ENCODE measurements at regions not wholly inside any gene's neighbourhood (a gene's known extent, or its start where the extent isn't known, plus 50 kb on each side); places are given as distances from the start of the nearest gene placed in this dataset.
"Not testable (repeated sequence)": the region's sequence is repeated elsewhere in the genome, so short reads cannot be mapped to it uniquely, and the experiment has no call there.

DNA sequence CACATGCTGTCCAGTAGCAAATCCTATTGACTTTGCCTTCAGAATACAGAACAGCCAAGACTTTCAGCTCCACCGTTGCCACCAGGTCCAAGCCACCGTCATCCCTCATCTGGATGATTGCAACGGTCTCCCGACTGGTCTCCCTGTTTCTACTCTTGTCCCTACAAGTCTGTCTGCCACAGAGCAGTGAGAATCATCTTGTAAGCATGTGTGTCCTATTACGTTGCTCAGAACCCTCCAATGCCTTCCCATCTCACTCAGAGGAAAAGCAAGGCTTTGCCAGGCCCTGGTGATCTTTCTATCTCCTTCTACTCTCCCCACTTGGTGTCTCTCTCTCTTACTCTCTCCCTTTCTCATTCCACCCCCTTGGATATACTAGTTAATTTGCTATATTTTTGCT lies 76.7 kb upstream of the GDNF start:
- no peak for ATAC-seq
- intact Hi-C loops (cut with micrococcal nuclease; ENCODE audit: unreplicated experiment) (no loop called here), in situ Hi-C loops (cut with HindIII; ENCODE audit: low pct_unique_long_range_greater_than_20kb, low sequenced_read_pairs) (no loop called here)
- Histone ChIP-seq H3K36me3 (ENCODE audit: control insufficient read depth, insufficient read depth, low read length) (no peaks in the 10 kb centered on the region), H3K9me3 (ENCODE audit: control insufficient read depth, insufficient read depth, low read depth, low read length) (no peaks in the 10 kb centered on the region), H3K27me3 (ENCODE audit: control insufficient read depth, insufficient read depth, low read length) (peaks cover 16% of the 10 kb centered on the region), H3K4me3 (ENCODE audit: low read depth in 2 of 2, low read length in 2 of 2) (no peak overlapping the region), H3K4me1 (ENCODE audit: control insufficient read depth, insufficient read depth, low read length) (no peaks in the 10 kb centered on the region), H3K27ac (ENCODE audit: low read length) (no peak overlapping the region)
- CTCF ChIA-PET, result no interaction called here
- POLR2A ChIA-PET, result no interaction called here
- DNase-seq (ENCODE audit: low read depth, low spot score), result no peak
- no TSS peak for BruUV-seq (replicated peaks)
- TF ChIP-seq POLR2AphosphoS5 (IDR thresholded peaks at IDR 0.05; ENCODE audit: low read depth, low read length), result no peak
- TF ChIP-seq, protein P1, sequence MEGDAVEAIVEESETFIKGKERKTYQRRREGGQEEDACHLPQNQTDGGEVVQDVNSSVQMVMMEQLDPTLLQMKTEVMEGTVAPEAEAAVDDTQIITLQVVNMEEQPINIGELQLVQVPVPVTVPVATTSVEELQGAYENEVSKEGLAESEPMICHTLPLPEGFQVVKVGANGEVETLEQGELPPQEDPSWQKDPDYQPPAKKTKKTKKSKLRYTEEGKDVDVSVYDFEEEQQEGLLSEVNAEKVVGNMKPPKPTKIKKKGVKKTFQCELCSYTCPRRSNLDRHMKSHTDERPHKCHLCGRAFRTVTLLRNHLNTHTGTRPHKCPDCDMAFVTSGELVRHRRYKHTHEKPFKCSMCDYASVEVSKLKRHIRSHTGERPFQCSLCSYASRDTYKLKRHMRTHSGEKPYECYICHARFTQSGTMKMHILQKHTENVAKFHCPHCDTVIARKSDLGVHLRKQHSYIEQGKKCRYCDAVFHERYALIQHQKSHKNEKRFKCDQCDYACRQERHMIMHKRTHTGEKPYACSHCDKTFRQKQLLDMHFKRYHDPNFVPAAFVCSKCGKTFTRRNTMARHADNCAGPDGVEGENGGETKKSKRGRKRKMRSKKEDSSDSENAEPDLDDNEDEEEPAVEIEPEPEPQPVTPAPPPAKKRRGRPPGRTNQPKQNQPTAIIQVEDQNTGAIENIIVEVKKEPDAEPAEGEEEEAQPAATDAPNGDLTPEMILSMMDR (IDR thresholded peaks at IDR 0.05), result no peak
- TF ChIP-seq SIN3A (IDR thresholded peaks at IDR 0.05; ENCODE audit: borderline replicate concordance, insufficient read depth, low read depth, low read length), result no peak
- no peak for TF ChIP-seq TCF7L2 (IDR thresholded peaks at IDR 0.05; ENCODE audit: low read depth, low read length)
- no peak for TF ChIP-seq REST (IDR thresholded peaks at IDR 0.05; ENCODE audit: insufficient read depth in 1 of 2, low read depth in 2 of 2, low read length in 1 of 2)

GRCh38 chr5:37915097-37915736 lies 75.4 kb upstream of the GDNF start:
- POLR2A ChIA-PET, result no interaction called here
- ATAC-seq, result no peak
- Histone ChIP-seq H3K4me3 (ENCODE audit: low read depth in 2 of 2, low read length in 2 of 2) (no peak overlapping the region), H3K4me1 (ENCODE audit: control insufficient read depth, insufficient read depth, low read length) (no peaks in the 10 kb centered on the region), H3K27me3 (ENCODE audit: control insufficient read depth, insufficient read depth, low read length) (peaks cover 21% of the 10 kb centered on the region), H3K36me3 (ENCODE audit: control insufficient read depth, insufficient read depth, low read length) (no peaks in the 10 kb centered on the region), H3K27ac (ENCODE audit: low read length) (no peak overlapping the region), H3K9me3 (ENCODE audit: control insufficient read depth, insufficient read depth, low read depth, low read length) (no peaks in the 10 kb centered on the region)
- no peak for DNase-seq (ENCODE audit: low read depth, low spot score)
- in situ Hi-C loops (cut with HindIII; ENCODE audit: low pct_unique_long_range_greater_than_20kb, low sequenced_read_pairs) (no loop called here), intact Hi-C loops (cut with micrococcal nuclease; ENCODE audit: unreplicated experiment) (no loop called here)
- TF ChIP-seq, protein P1 (IDR thresholded peaks at IDR 0.05), result no peak
- TF ChIP-seq SIN3A (IDR thresholded peaks at IDR 0.05; ENCODE audit: borderline replicate concordance, insufficient read depth, low read depth, low read length), result no peak
- no peak for TF ChIP-seq POLR2AphosphoS5 (IDR thresholded peaks at IDR 0.05; ENCODE audit: low read depth, low read length)
- no peak for TF ChIP-seq TCF7L2 (IDR thresholded peaks at IDR 0.05; ENCODE audit: low read depth, low read length)
- no peak for TF ChIP-seq REST (IDR thresholded peaks at IDR 0.05; ENCODE audit: insufficient read depth in 1 of 2, low read depth in 2 of 2, low read length in 1 of 2)
- CTCF ChIA-PET, result no interaction called here
- no TSS peak for BruUV-seq (replicated peaks)

- not testable (repeated sequence) for ATAC-seq
Observed at GRCh38 chr5:37909610-37910266, 69.9 kb upstream of the GDNF start.

More at GRCh38 chr5:37909610-37910266, 69.9 kb upstream of the GDNF start:
- intact Hi-C loops (cut with micrococcal nuclease; ENCODE audit: unreplicated experiment); POLR2A ChIA-PET; H3K27me3 ChIP-seq (ENCODE audit: control insufficient read depth, insufficient read depth, low read length); CTCF ChIA-PET; H3K4me1 ChIP-seq (ENCODE audit: control insufficient read depth, insufficient read depth, low read length); H3K27ac ChIP-seq (ENCODE audit: low read length); H3K9me3 ChIP-seq (ENCODE audit: control insufficient read depth, insufficient read depth, low read depth, low read length); H3K4me3 ChIP-seq (ENCODE audit: low read depth in 2 of 2, low read length in 2 of 2); H3K36me3 ChIP-seq (ENCODE audit: control insufficient read depth, insufficient read depth, low read length); DNase-seq (ENCODE audit: low read depth, low spot score); BruUV-seq (replicated peaks); in situ Hi-C loops (cut with HindIII; ENCODE audit: low pct_unique_long_range_greater_than_20kb, low sequenced_read_pairs): not testable (repeated sequence)
